Fibroblast of villous mesenchyme (primary cell): ENCODE measurements at regions not wholly inside any gene's neighbourhood (a gene's known extent, or its start where the extent isn't known, plus 50 kb on each side); places are given as distances from the start of the nearest gene placed in this dataset.
"Not testable (repeated sequence)": the region's sequence is repeated elsewhere in the genome, so short reads cannot be mapped to it uniquely, and the experiment has no call there.

Experiments used
- DNase-seq: peaks from one replicate; pipeline ENCODE4 v3.0.0-alpha.2; 2010; ENCODE audit warnings: low read depth
- H3K4me3 ChIP-seq: 2 replicates; pipeline ENCODE4 v1.5.1; 2011; ENCODE audit warnings: low read depth, mild to moderate bottlenecking, low read length
- CTCF ChIP-seq: IDR thresholded peaks from 2 replicates; pipeline ENCODE4 v1.5.1; 2012; ENCODE audit warnings: low read depth, mild to moderate bottlenecking, low read length; ENCODE audit not compliant: insufficient read depth

- no peak overlapping the region for H3K4me3 ChIP-seq
- TF ChIP-seq CTCF = no peak
- DNase-seq = no peak
Measured at GRCh38 chr5:130502702-130503101, 598.4 kb downstream of the CHSY3 start.

GRCh38 chr5:130501151-130501865 is 597.0 kb downstream of the CHSY3 start:
- H3K4me3 ChIP-seq = no peak overlapping the region
- no peak for TF ChIP-seq CTCF
- DNase-seq = peak; percentile 36

GRCh38 chr5:130500495-130500894 is 596.2 kb downstream of the CHSY3 start:
- DNase-seq, H3K4me3 ChIP-seq: not testable (repeated sequence)

GRCh38 chr5:130496215-130496614 is 592.0 kb downstream of the CHSY3 start:
- no peak for DNase-seq
- H3K4me3 ChIP-seq = no peak overlapping the region
- no peak for TF ChIP-seq CTCF

GRCh38 chr5:130488252-130488651 is 584.0 kb downstream of the CHSY3 start:
- TF ChIP-seq CTCF = no peak
- no peak overlapping the region for H3K4me3 ChIP-seq
- DNase-seq = no peak

- TF ChIP-seq CTCF = no peak
- no peak overlapping the region for H3K4me3 ChIP-seq
- DNase-seq = no peak
Measured at GRCh38 chr5:130479045-130479804, 575.0 kb downstream of the CHSY3 start.

GRCh38 chr5:130476325-130476724 is 572.1 kb downstream of the CHSY3 start:
- H3K4me3 ChIP-seq = no peak overlapping the region
- no peak for TF ChIP-seq CTCF
- DNase-seq = no peak
